Gastrocnemius medialis (tissue), 4 donors: ENCODE measurements at regions not wholly inside any gene's neighbourhood (a gene's known extent, or its start where the extent isn't known, plus 50 kb on each side); places are given as distances from the start of the nearest gene placed in this dataset.
"Not testable (repeated sequence)": the region's sequence is repeated elsewhere in the genome, so short reads cannot be mapped to it uniquely, and the experiment has no call there.

Experiments used
- ATAC-seq, 2 donors: fragments of 150-250 bp; one replicate each; pipeline ENCODE4 v1.9.1; 2016
- DNase-seq, 2 donors: peaks; one replicate each; pipeline ENCODE4 v3.0.0-alpha.2; 2019
- H3K27ac ChIP-seq, 4 donors: fragments of 200-600 bp; sonication (generic); 1 replicate in 1 of 4; 2 replicates in 3 of 4; pipeline ENCODE4 v1.5.1; 2016 to 2018; ENCODE audit warnings: mild to moderate bottlenecking in 2 of 4, moderate library complexity in 1 of 4
- H3K27me3 ChIP-seq, 3 donors: fragments of 200-600 bp; sonication (generic) in 2 of 3; 1 replicate in 1 of 3; 2 replicates in 2 of 3; pipeline versions ENCODE4 v1.5.1 to v1.6.0; 2016 to 2019; ENCODE audit warnings: mild to moderate bottlenecking in 1 of 3, moderate library complexity in 1 of 3
- H3K36me3 ChIP-seq, 2 donors: fragments of 200-600 bp; sonication (generic) in 1 of 2; one replicate each; pipeline ENCODE4 v1.5.1; 2017 to 2018
- H3K4me1 ChIP-seq, 2 donors: fragments of 200-600 bp; sonication (generic) in 1 of 2; one replicate each; pipeline ENCODE4 v1.5.1; 2016 to 2017; ENCODE audit warnings: mild to moderate bottlenecking in 2 of 2
- H3K4me3 ChIP-seq, 4 donors: fragments of 200-600 bp; sonication (generic) in 3 of 4; 1 replicate in 1 of 4; 2 replicates in 3 of 4; pipeline ENCODE4 v1.5.1; 2016 to 2019; ENCODE audit warnings: mild to moderate bottlenecking in 2 of 4
- H3K9me3 ChIP-seq, 3 donors: fragments of 200-600 bp; sonication (generic) in 2 of 3; 1 replicate in 1 of 3; 2 replicates in 2 of 3; pipeline ENCODE4 v1.5.1; 2016 to 2019
- POLR2A ChIP-seq, 2 donors: fragments of 450-650 bp; IDR thresholded peaks; one replicate each; pipeline ENCODE4 v1.6.1; 2017; ENCODE audit warnings: antibody characterized with exemption in 2 of 2, mild to moderate bottlenecking in 2 of 2, moderate library complexity in 2 of 2
- in situ Hi-C, 4 donors: fragments of 200-750 bp; cut with MboI; loops; one replicate each; pipeline versions ENCODE4 v1.15.0 to v1.8.0; 2017; ENCODE audit warnings: low sequenced_read_pairs in 4 of 4
- intact Hi-C: fragments of 100-400 bp; cut with DNase I; formaldehyde crosslinking; loops from one replicate; pipeline ENCODE4 v1.15.1; 2023; ENCODE audit warnings: low total_unique reads
- TF ChIP-seq, protein P1 (sequence below), 5 experiments: fragments of 450-650 bp in 3 of 5; fragments of 200-600 bp in 2 of 5; sonication (generic) in 2 of 5; IDR thresholded peaks in 4 of 5; conservative IDR thresholded peaks in 1 of 5; 1 replicate in 4 of 5; 2 replicates in 1 of 5; pipeline ENCODE4 v1.5.1; 2016 to 2019; ENCODE audit warnings: antibody characterized with exemption in 5 of 5, mild to moderate bottlenecking in 3 of 5, moderate library complexity in 3 of 5

DNA sequence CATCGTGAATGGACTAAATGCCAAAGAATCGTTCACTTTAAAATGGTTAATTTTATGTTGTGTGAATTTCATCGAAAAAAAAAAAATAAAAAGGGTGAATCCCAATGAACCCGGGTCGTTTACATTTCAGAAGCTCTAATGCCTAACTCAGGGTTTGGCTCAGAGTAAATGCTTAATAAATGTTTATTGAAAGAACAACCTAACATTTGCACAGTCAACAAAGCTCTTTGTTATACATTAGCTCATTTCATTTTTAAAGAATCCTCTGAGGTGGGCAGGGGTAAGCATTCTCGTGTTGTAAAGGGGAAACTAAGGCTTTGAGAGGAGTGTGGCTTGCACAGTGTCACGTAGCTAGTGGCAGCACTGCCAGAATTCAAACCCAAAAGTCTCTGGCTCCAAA lies 109.5 kb downstream of the RPLP1 start:
- Histone ChIP-seq H3K36me3 (no peaks in the 10 kb centered on the region), H3K27me3 (no peaks in the 10 kb centered on the region), H3K9me3 (no peaks in the 10 kb centered on the region), H3K4me3 (no peak overlapping the region), H3K4me1 (no peaks in the 10 kb centered on the region), H3K27ac (no peak overlapping the region)
- DNase-seq (no peak), ATAC-seq (no peak)
- intact Hi-C loops = no loop called here
- TF ChIP-seq, protein P1, sequence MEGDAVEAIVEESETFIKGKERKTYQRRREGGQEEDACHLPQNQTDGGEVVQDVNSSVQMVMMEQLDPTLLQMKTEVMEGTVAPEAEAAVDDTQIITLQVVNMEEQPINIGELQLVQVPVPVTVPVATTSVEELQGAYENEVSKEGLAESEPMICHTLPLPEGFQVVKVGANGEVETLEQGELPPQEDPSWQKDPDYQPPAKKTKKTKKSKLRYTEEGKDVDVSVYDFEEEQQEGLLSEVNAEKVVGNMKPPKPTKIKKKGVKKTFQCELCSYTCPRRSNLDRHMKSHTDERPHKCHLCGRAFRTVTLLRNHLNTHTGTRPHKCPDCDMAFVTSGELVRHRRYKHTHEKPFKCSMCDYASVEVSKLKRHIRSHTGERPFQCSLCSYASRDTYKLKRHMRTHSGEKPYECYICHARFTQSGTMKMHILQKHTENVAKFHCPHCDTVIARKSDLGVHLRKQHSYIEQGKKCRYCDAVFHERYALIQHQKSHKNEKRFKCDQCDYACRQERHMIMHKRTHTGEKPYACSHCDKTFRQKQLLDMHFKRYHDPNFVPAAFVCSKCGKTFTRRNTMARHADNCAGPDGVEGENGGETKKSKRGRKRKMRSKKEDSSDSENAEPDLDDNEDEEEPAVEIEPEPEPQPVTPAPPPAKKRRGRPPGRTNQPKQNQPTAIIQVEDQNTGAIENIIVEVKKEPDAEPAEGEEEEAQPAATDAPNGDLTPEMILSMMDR (IDR thresholded peaks at IDR 0.05 in 4 of 5, conservative IDR thresholded peaks at IDR 0.05 in 1 of 5) = no peak
- TF ChIP-seq POLR2A (IDR thresholded peaks at IDR 0.05) = no peak
- in situ Hi-C loops = no loop called here

DNA sequence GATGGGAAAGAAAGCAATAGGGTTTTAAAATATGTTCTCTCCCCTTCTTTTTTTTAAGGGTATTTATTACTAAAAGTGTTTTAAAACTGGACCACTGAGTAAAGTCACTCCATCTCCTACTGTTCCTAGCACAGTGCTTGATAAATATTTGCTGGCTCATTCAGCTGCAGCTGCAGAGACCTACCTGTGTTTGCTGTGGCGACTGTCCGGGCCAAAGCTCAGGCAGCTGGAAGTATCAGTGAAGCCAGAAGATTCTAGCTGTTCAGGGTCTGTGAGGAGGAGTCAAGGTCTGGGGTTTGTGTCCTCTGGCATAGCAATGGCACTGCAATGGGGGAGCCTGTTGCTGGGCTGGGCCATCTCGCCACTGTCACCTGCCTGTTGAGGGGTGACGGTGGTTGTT lies 109.9 kb downstream of the RPLP1 start:
- H3K4me3 ChIP-seq = no peak overlapping the region
- no peak for TF ChIP-seq POLR2A (IDR thresholded peaks at IDR 0.05)
- TF ChIP-seq, protein P1 (IDR thresholded peaks at IDR 0.05 in 4 of 5, conservative IDR thresholded peaks at IDR 0.05 in 1 of 5) = no peak
- DNase-seq = no peak
- ATAC-seq = no peak
- no peaks in the 10 kb centered on the region for H3K9me3 ChIP-seq
- in situ Hi-C loops (no loop called here), intact Hi-C loops (no loop called here)
- H3K27ac ChIP-seq = no peak overlapping the region
- no peaks in the 10 kb centered on the region for H3K36me3 ChIP-seq
- no peaks in the 10 kb centered on the region for H3K4me1 ChIP-seq
- H3K27me3 ChIP-seq = no peaks in the 10 kb centered on the region

DNA sequence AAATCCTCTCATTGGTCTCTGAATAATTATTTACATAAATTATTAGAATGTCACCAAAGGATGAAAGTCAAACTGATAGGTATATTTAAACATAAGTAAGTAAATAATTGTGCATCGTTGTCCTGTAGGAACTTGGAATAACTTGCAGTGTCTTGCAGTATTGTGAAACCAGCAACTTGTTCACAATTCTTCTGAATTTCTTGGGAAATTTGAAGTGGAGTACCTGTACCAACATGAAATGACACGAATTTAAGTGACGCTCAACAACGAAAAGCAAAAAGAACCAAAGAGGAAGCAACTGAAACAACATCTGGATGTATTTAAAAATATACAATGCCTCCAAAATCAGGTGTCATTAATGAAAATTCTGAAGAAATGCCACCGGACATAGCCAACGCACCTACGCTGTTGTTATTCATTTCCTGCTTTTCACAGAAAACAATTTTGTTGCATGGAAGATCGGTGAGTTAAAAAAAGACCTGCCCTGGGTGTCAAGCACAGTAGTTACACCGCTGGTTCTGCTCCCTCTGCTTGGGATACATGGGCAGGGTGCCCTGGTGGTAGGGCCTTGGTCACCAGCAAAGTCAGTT lies 112.5 kb downstream of the RPLP1 start:
- intact Hi-C loops = no loop called here
- Histone ChIP-seq H3K27ac (no peak overlapping the region), H3K27me3 (no peaks in the 10 kb centered on the region), H3K4me3 (no peak overlapping the region), H3K4me1 (no peaks in the 10 kb centered on the region), H3K9me3 (no peaks in the 10 kb centered on the region), H3K36me3 (no peaks in the 10 kb centered on the region)
- ATAC-seq = no peak
- no peak for DNase-seq
- TF ChIP-seq POLR2A (IDR thresholded peaks at IDR 0.05) = no peak
- TF ChIP-seq, protein P1 (IDR thresholded peaks at IDR 0.05 in 4 of 5, conservative IDR thresholded peaks at IDR 0.05 in 1 of 5) = no peak
- in situ Hi-C loops = no loop called here

DNA sequence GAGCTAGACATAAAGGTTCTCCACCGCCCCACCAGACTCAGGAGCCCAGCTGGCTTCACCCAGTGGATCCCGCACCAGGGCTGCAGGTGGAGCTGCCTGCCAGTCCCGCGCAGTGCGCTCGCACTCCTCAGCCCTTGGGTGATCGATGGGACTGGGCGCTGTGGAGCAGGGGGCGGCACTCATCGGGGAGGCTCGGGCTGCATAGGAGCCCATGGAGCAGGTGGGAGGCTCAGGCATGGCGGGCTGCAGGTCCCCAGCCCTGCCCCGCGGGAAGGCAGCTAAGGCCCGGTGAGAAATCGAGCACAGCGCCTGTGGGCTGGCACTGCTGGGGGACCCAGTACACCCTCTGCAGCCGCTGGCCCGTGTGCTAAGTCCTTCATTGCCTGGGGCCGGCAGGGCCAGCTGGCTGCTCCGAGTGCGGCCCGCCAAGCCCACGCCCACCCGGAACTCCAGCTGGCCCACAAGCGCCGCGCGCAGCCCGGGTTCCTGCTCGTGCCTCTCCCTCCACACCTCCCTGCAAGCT lies 114.7 kb downstream of the RPLP1 start:
- H3K36me3 ChIP-seq, ATAC-seq, H3K4me1 ChIP-seq, DNase-seq, H3K9me3 ChIP-seq, H3K27me3 ChIP-seq, H3K4me3 ChIP-seq, intact Hi-C loops, H3K27ac ChIP-seq, in situ Hi-C loops: not testable (repeated sequence)

DNA sequence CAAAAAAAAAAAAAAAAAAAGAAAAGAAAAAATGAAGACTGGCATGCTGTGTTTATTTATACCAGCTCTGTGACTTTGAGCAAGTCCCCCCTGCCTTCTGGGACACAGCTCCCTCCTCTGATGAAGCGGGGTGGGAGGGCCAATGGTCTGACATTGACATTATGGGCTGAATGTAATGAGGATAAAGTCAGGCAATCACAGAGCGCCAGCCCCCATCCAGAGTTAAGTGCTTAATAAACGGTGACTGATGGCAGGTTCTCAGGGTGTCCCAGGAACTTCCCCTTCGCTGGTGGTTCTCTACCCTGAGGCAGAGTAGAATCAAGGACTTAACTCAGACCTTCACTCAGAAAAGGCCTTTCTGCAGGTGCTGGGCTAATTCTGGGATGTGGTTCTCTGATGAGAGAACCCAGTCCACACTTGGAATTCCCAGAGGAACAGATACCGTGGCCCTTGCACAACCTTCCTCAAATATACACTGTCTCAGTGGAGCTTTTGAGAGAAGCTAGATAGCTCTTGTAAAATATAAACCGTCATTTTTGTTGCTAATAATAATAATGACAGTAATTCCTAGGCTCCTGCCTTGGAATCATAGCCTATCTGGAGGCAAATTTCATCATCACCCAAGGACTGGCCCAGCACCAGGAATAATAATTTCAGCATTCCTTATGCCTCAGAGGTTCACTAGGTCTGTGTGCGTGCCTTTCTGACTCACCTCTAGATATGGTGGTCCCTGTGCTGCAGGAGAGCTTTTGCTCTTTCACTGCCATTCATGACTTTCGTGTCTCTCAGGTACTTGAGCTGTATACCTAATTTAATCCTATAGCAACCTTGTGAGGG lies 115.8 kb downstream of the RPLP1 start:
- in situ Hi-C loops (no loop called here), intact Hi-C loops (no loop called here)
- Histone ChIP-seq H3K27ac (no peak overlapping the region), H3K4me3 (no peak overlapping the region), H3K9me3 (no peaks in the 10 kb centered on the region), H3K4me1 (no peaks in the 10 kb centered on the region), H3K36me3 (no peaks in the 10 kb centered on the region), H3K27me3 (no peaks in the 10 kb centered on the region)
- ATAC-seq (no peak), DNase-seq (no peak)
- no peak for TF ChIP-seq POLR2A (IDR thresholded peaks at IDR 0.05)
- TF ChIP-seq, protein P1 (IDR thresholded peaks at IDR 0.05 in 4 of 5, conservative IDR thresholded peaks at IDR 0.05 in 1 of 5) = no peak
